MCF 10A (cell line): ENCODE measurements at regions not wholly inside any gene's neighbourhood (a gene's known extent, or its start where the extent isn't known, plus 50 kb on each side); places are given as distances from the start of the nearest gene placed in this dataset.

Experiments
- BruUV-seq: library from RNA; stranded (reverse); fragments of 400-500 nt; replicated peaks from 2 replicates; lab custom pipeline; 2021; lab: Mats Ljungman, UMichigan
- CTCF ChIA-PET: fragments of 300-600 bp; sonication (Branson Sonifier 250); formaldehyde crosslinking; extraction: SDS; loops from one replicate; lab custom pipeline; 2021; ENCODE audit warnings: antibody characterized with exemption, inconsistent platforms; lab: Yijun Ruan, JAX
- POLR2A ChIA-PET: fragments of 300-600, 350-650 bp; sonication (Branson Sonifier 250); formaldehyde crosslinking; extraction: SDS; loops from one replicate; lab custom pipeline; 2020; ENCODE audit warnings: antibody characterized with exemption, inconsistent platforms; lab: Yijun Ruan, JAX
- DNase-seq: peaks from one replicate; pipeline ENCODE4 v3.0.0-alpha.2; 2018; ENCODE audit not compliant: unreplicated experiment
- H3K27ac Mint-ChIP-seq: one replicate; pipeline ENCODE4 v1.8.0; 2022; ENCODE audit warnings: mild to moderate bottlenecking, low read depth, mixed read lengths; ENCODE audit not compliant: unreplicated experiment
- H3K27me3 Mint-ChIP-seq: one replicate; pipeline ENCODE4 v1.8.0; 2022; ENCODE audit warnings: mixed read lengths; ENCODE audit not compliant: insufficient read depth, unreplicated experiment
- H3K36me3 Mint-ChIP-seq: one replicate; pipeline ENCODE4 v1.8.0; 2022; ENCODE audit warnings: mild to moderate bottlenecking, moderate library complexity, mixed read lengths; ENCODE audit not compliant: insufficient read depth, unreplicated experiment
- H3K4me1 Mint-ChIP-seq: one replicate; pipeline ENCODE4 v1.8.0; 2022; ENCODE audit warnings: mixed read lengths; ENCODE audit not compliant: insufficient read depth, unreplicated experiment
- H3K4me3 Mint-ChIP-seq: one replicate; pipeline ENCODE4 v1.8.0; 2022; ENCODE audit warnings: mild to moderate bottlenecking, moderate library complexity, mixed read lengths; ENCODE audit not compliant: unreplicated experiment
- H3K9me3 Mint-ChIP-seq: one replicate; pipeline ENCODE4 v1.8.0; 2022; ENCODE audit warnings: mixed read lengths; ENCODE audit not compliant: unreplicated experiment
- CTCF ChIP-seq: fragments of 200-600 bp; IDR thresholded peaks from one replicate; pipeline ENCODE4 v1.8.0; 2022; ENCODE audit warnings: antibody characterized with exemption, mild to moderate bottlenecking; ENCODE audit not compliant: unreplicated experiment
- intact Hi-C: fragments of 100-400 bp; cut with micrococcal nuclease; formaldehyde crosslinking; loops from 2 replicates; pipeline ENCODE4 v1.14.1; 2022

DNA sequence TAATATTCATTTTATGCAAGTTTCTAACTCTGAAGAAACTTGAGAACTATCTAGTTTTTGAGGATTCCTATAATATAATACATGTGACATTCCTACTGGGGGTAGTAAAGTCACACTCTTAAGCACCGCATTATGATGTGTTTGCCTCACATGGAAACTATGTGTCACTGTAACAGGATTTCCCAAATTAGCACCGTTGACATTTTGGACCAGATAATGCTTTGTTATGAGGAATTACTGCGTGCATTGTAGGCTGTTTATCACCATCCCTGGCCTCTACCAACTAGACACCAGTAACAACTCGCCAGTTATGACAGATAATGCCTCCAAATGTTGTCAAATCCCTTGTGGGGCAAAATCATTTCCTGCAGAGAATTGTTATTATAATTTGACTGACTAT lies 267.8 kb downstream of the RAP2B start:
- Mint-ChIP-seq H3K4me3 (no peak overlapping the region), H3K36me3 (no peaks in the 10 kb centered on the region), H3K9me3 (no peaks in the 10 kb centered on the region), H3K4me1 (no peaks in the 10 kb centered on the region), H3K27me3 (no peaks in the 10 kb centered on the region), H3K27ac (no peak overlapping the region)
- CTCF ChIA-PET: no interaction called here
- TF ChIP-seq CTCF: no peak
- no TSS peak for BruUV-seq
- intact Hi-C loops: loop anchor here (10.0 kb wide), 1 partner anchor 265 kb away; the partner anchor contains the start of gene RAP2B
- DNase-seq: no peak
- POLR2A ChIA-PET: no interaction called here

GRCh38 chr3:153431076-153431475 lies 269.1 kb downstream of the RAP2B start:
- Mint-ChIP-seq H3K4me3 (no peak overlapping the region), H3K36me3 (no peaks in the 10 kb centered on the region), H3K9me3 (no peaks in the 10 kb centered on the region), H3K27ac (no peak overlapping the region), H3K27me3 (no peaks in the 10 kb centered on the region), H3K4me1 (no peaks in the 10 kb centered on the region)
- ChIA-PET POLR2A (interaction anchor here (0.6 kb wide), 1 partner anchor 150 kb away, joined by 3 read pairs; no protein-coding TSS in a partner anchor), CTCF (no interaction called here)
- no peak for DNase-seq
- no TSS peak for BruUV-seq
- intact Hi-C loops: loop anchor here (10.0 kb wide), 1 partner anchor 266 kb away; the partner anchor contains the start of gene RAP2B
- TF ChIP-seq CTCF: no peak

- intact Hi-C loops: loop anchor here (5.0 to 10.0 kb wide), 2 partner anchors 145 to 273 kb away; partner anchors contain the start of gene RAP2B
- POLR2A ChIA-PET: no interaction called here
These were observed 275.6 kb downstream of the RAP2B start for GRCh38 chr3:153437666-153438065.

GRCh38 chr3:153438271-153438670 lies 276.2 kb downstream of the RAP2B start:
- H3K9me3 Mint-ChIP-seq: no peaks in the 10 kb centered on the region
- no peak overlapping the region for H3K27ac Mint-ChIP-seq
- H3K4me3 Mint-ChIP-seq: no peak overlapping the region
- intact Hi-C loops: loop anchor here (5.0 to 10.0 kb wide), 2 partner anchors 146 to 273 kb away; partner anchors contain the start of gene RAP2B
- no peaks in the 10 kb centered on the region for H3K36me3 Mint-ChIP-seq
- no peak for DNase-seq
- H3K27me3 Mint-ChIP-seq: no peaks in the 10 kb centered on the region
- no peak for TF ChIP-seq CTCF
- no peaks in the 10 kb centered on the region for H3K4me1 Mint-ChIP-seq
- CTCF ChIA-PET: interaction anchor here (0.7 to 1.0 kb wide), 3 partner anchors 11 to 332 kb away, joined by 3 to 4 read pairs (median 3); no protein-coding TSS in a partner anchor
- POLR2A ChIA-PET: no interaction called here
- no TSS peak for BruUV-seq

More at GRCh38 chr3:153437666-153438065, 275.6 kb downstream of the RAP2B start:
- BruUV-seq: no TSS peak
- Mint-ChIP-seq H3K9me3 (no peaks in the 10 kb centered on the region), H3K4me1 (no peaks in the 10 kb centered on the region), H3K27ac (no peak overlapping the region), H3K4me3 (no peak overlapping the region), H3K27me3 (no peaks in the 10 kb centered on the region), H3K36me3 (no peaks in the 10 kb centered on the region)
- DNase-seq: no peak
- CTCF ChIA-PET: interaction anchor here (0.7 to 1.0 kb wide), 2 partner anchors 12 to 15 kb away, joined by 3 to 4 read pairs; no protein-coding TSS in a partner anchor
- no peak for TF ChIP-seq CTCF
